Hepatocyte (in vitro differentiated cells): ENCODE measurements at regions not wholly inside any gene's neighbourhood (a gene's known extent, or its start where the extent isn't known, plus 50 kb on each side); places are given as distances from the start of the nearest gene placed in this dataset.
"Not testable (repeated sequence)": the region's sequence is repeated elsewhere in the genome, so short reads cannot be mapped to it uniquely, and the experiment has no call there.

Experiments
- DNase-seq: peaks from one replicate; pipeline ENCODE4 v3.0.0-alpha.2; 2016; ENCODE audit warnings: low spot score
- H2AFZ ChIP-seq: fragments of 200-600 bp; sonication (generic); 2 replicates; pipeline ENCODE4 v1.6.0; 2016; ENCODE audit warnings: antibody characterized with exemption, mild to moderate bottlenecking
- H3K27ac ChIP-seq: fragments of 200-600 bp; sonication (generic); 2 replicates; pipeline ENCODE4 v1.5.1; 2016; ENCODE audit warnings: mild to moderate bottlenecking
- H3K27me3 ChIP-seq: fragments of 200-600 bp; sonication (generic); 2 replicates; pipeline ENCODE4 v1.6.1; 2016
- H3K36me3 ChIP-seq: fragments of 200-600 bp; sonication (generic); replicated peaks from 2 replicates; pipeline ENCODE4 v1.5.1; 2016; ENCODE audit warnings: low read depth; ENCODE audit not compliant: insufficient read depth
- H3K4me1 ChIP-seq: fragments of 200-600 bp; sonication (generic); 2 replicates; pipeline ENCODE4 v1.5.1; 2016; ENCODE audit warnings: mild to moderate bottlenecking, moderate library complexity; ENCODE audit not compliant: insufficient read depth
- H3K4me2 ChIP-seq: fragments of 200-600 bp; sonication (generic); 2 replicates; pipeline ENCODE4 v1.6.0; 2016
- H3K4me3 ChIP-seq: fragments of 200-600 bp; sonication (generic); 2 replicates; pipeline ENCODE4 v1.5.1; 2016; ENCODE audit warnings: mild to moderate bottlenecking
- H3K79me2 ChIP-seq: fragments of 200-600 bp; sonication (generic); 2 replicates; pipeline ENCODE4 v1.6.0; 2017; ENCODE audit warnings: mild to moderate bottlenecking
- H3K9me2 ChIP-seq: fragments of 200-600 bp; sonication (generic); replicated peaks from 2 replicates; pipeline ENCODE4 v1.6.0; 2017; ENCODE audit warnings: mild to moderate bottlenecking; ENCODE audit not compliant: insufficient read depth
- H3K9me3 ChIP-seq: fragments of 200-600 bp; sonication (generic); 2 replicates; pipeline ENCODE4 v1.5.1; 2016; ENCODE audit warnings: low read depth, mild to moderate bottlenecking
- H4K20me1 ChIP-seq: fragments of 200-600 bp; sonication (generic); 2 replicates; pipeline ENCODE4 v1.6.0; 2016; ENCODE audit warnings: mild to moderate bottlenecking; ENCODE audit not compliant: insufficient read depth, poor library complexity, severe bottlenecking
- EZH2 ChIP-seq: fragments of 200-600 bp; sonication (generic); IDR thresholded peaks from 2 replicates; pipeline ENCODE4 v1.6.1; 2016; ENCODE audit warnings: antibody characterized with exemption, mild to moderate bottlenecking, borderline replicate concordance
- EZH2phosphoT487 ChIP-seq: fragments of 200-600 bp; sonication (generic); IDR thresholded peaks from one replicate; pipeline ENCODE4 v1.6.1; 2018; ENCODE audit warnings: antibody characterized with exemption, mild to moderate bottlenecking, low read depth, moderate library complexity; ENCODE audit not compliant: unreplicated experiment, severe bottlenecking
- WGBS: methylation state at CpG from one replicate; pipeline ENCODE4 v1.1.6; 2016; ENCODE audit warnings: low lambda C conversion rate; ENCODE audit errors: missing lambda C conversion rate; 5-methylcytosine and 5-hydroxymethylcytosine counted together
- TF ChIP-seq, protein P1 (sequence below): fragments of 200-600 bp; sonication (generic); IDR thresholded peaks from 2 replicates; pipeline ENCODE4 v1.5.1; 2016; ENCODE audit warnings: antibody characterized with exemption, mild to moderate bottlenecking; ENCODE audit not compliant: poor library complexity

DNA sequence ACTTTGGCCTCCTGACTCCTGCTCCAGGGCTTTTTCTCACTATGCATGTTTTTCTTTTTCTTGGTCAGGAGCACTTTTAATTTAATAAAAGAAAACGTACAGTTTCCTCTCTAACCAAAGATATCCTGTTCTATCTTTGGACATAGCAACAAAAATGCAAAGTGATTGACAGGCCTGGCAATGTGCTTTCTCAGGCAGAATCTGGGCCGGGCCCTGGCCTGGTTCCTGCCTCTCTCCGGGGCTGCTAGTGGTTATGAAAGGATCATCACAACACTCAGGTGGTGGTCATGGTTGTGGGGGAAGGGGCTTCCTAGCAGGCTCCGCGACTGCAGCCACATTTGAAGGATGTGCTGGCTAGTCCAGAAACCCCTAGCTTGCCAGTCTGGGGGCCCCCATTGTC lies 85.8 kb upstream of the USP24 start:
- H3K4me1 ChIP-seq = no peaks in the 10 kb centered on the region
- no peaks in the 10 kb centered on the region for H3K27me3 ChIP-seq
- H4K20me1 ChIP-seq = no peaks in the 10 kb centered on the region
- TF ChIP-seq EZH2 (no peak), EZH2phosphoT487 (no peak)
- TF ChIP-seq, protein P1, sequence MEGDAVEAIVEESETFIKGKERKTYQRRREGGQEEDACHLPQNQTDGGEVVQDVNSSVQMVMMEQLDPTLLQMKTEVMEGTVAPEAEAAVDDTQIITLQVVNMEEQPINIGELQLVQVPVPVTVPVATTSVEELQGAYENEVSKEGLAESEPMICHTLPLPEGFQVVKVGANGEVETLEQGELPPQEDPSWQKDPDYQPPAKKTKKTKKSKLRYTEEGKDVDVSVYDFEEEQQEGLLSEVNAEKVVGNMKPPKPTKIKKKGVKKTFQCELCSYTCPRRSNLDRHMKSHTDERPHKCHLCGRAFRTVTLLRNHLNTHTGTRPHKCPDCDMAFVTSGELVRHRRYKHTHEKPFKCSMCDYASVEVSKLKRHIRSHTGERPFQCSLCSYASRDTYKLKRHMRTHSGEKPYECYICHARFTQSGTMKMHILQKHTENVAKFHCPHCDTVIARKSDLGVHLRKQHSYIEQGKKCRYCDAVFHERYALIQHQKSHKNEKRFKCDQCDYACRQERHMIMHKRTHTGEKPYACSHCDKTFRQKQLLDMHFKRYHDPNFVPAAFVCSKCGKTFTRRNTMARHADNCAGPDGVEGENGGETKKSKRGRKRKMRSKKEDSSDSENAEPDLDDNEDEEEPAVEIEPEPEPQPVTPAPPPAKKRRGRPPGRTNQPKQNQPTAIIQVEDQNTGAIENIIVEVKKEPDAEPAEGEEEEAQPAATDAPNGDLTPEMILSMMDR = no peak
- no peak for DNase-seq
- H3K79me2 ChIP-seq = no peaks in the 10 kb centered on the region
- 82% methylated on average over 5 of the region's 5 CpGs for WGBS
- no peak overlapping the region for H3K27ac ChIP-seq
- H3K4me2 ChIP-seq = no peak overlapping the region
- H3K9me2 ChIP-seq = no peaks in the 10 kb centered on the region
- no peaks in the 10 kb centered on the region for H3K36me3 ChIP-seq
- H3K4me3 ChIP-seq = no peak overlapping the region
- H3K9me3 ChIP-seq = no peaks in the 10 kb centered on the region
- H2AFZ ChIP-seq = no peak overlapping the region

DNA sequence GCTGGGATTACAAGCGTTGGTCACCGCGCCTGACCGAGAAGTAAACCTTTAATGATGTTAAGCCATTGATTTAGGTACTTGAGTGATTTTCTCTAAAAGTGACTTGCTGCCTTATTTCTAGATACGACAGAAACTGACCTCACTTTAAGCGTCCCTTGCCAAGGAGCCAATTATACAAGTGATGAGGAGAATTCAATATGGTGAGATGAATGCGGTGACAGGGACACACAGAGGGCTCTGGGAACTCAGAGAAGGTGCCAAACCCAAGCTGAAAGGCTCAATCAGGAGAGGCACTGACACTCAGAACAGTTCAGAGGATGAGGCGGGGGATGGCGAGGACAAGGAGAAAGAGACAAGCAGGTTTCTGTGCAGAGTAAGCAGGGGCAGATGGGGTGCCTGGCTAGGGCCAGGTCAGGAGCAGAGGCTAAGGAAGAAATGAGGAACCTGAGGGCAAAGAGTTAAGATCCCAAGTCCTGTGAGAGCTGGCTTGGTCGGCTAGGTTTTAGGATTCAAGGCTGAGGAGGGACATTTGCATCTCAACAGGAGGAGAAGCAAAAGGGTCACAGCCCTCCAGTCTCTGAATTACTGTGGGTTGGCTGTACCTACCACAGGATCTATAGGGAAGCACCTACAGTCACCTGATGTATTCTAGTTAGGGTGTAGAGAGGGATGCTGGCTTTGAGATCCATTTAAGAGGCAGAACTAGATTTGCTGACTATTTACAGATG lies 83.2 kb upstream of the USP24 start:
- TF ChIP-seq EZH2phosphoT487 (no peak), EZH2 (no peak)
- TF ChIP-seq, protein P1 = no peak

DNA sequence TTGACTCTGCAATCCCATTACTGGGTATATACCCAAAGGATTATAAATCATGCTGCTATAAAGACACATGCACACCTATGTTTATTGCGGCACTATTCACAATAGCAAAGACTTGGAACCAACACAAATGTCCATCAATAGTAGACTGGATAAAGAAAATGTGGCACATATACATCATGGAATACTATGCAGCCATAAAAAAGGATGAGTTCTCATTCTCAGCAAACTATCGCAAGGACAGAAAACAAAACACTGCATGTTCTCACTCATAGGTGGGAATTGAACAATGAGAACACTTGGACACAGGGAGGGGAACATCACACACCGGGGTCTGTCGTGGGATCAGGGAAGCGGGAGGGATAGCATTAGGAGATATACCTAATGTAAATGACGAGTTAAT lies 81.1 kb upstream of the USP24 start:
- H3K9me2 ChIP-seq, H3K4me3 ChIP-seq, H4K20me1 ChIP-seq, H3K4me2 ChIP-seq, H3K27me3 ChIP-seq, H3K27ac ChIP-seq, H2AFZ ChIP-seq, H3K36me3 ChIP-seq, H3K79me2 ChIP-seq, DNase-seq, H3K4me1 ChIP-seq, H3K9me3 ChIP-seq: not testable (repeated sequence)
- 96% methylated on average over 6 of the region's 6 CpGs for WGBS

More for the DNA sequence above, 83.2 kb upstream of the USP24 start:
- Histone ChIP-seq H4K20me1 (no peaks in the 10 kb centered on the region), H3K4me2 (no peak overlapping the region), H2AFZ (no peak overlapping the region), H3K27ac (no peak overlapping the region), H3K4me1 (no peaks in the 10 kb centered on the region), H3K9me2 (no peaks in the 10 kb centered on the region), H3K4me3 (no peak overlapping the region), H3K79me2 (no peaks in the 10 kb centered on the region), H3K9me3 (no peaks in the 10 kb centered on the region), H3K27me3 (no peaks in the 10 kb centered on the region), H3K36me3 (no peaks in the 10 kb centered on the region)
- no peak for DNase-seq
- 90% methylated on average over 10 of the region's 10 CpGs for WGBS

DNA sequence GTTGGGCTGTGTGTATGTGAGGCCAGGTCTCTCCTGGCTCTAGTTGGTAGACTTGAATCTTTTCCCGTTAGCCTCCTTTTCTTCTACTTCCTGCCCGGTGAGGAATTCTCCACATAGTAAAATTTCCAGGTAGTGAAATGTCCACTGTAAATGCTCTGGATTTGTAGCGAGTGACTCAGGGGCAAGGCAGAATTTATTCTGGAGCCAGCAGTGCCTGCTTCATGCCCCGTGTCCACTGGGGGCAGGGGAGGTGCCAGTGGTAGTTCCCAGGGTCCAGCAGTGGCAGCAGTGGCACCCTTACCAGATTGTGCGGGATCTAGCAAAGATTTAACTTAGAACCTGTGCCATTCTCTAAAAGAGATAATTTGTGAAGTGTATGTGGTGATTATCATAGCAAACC lies 74.5 kb upstream of the USP24 start:
- WGBS = 87% methylated on average over 5 of the region's 5 CpGs
- no peaks in the 10 kb centered on the region for H4K20me1 ChIP-seq

More for the DNA sequence above, 74.5 kb upstream of the USP24 start:
- H2AFZ ChIP-seq = no peak overlapping the region
- no peaks in the 10 kb centered on the region for H3K79me2 ChIP-seq
- TF ChIP-seq EZH2 = no peak
- TF ChIP-seq, protein P1 = no peak
- TF ChIP-seq EZH2phosphoT487 = no peak
- H3K9me2 ChIP-seq = no peaks in the 10 kb centered on the region
- no peak for DNase-seq
- no peak overlapping the region for H3K4me3 ChIP-seq
- H3K4me1 ChIP-seq = peaks cover 4% of the 10 kb centered on the region
- no peaks in the 10 kb centered on the region for H3K9me3 ChIP-seq
- no peaks in the 10 kb centered on the region for H3K36me3 ChIP-seq
- H3K27me3 ChIP-seq = no peaks in the 10 kb centered on the region
- H3K4me2 ChIP-seq = no peak overlapping the region
- no peak overlapping the region for H3K27ac ChIP-seq
